HG03457 (cell line): ENCODE measurements at regions not wholly inside any gene's neighbourhood (a gene's known extent, or its start where the extent isn't known, plus 50 kb on each side); places are given as distances from the start of the nearest gene placed in this dataset.
"Not testable (repeated sequence)": the region's sequence is repeated elsewhere in the genome, so short reads cannot be mapped to it uniquely, and the experiment has no call there.

Experiments
- ATAC-seq: cut with Tn5 transposase; IDR thresholded peaks from one replicate; pipeline ENCODE4 v1.9.1; 2021; ENCODE audit warnings: moderate number of reproducible peaks; ENCODE audit not compliant: unreplicated experiment

- ATAC-seq, result no peak
These were observed 97.2 kb upstream of the GSE1 start for GRCh38 chr16:85515830-85516397.

- no peak for ATAC-seq
These were observed 96.0 kb upstream of the GSE1 start for GRCh38 chr16:85517154-85517553.

- ATAC-seq, result no peak
These were observed 95.5 kb upstream of the GSE1 start for GRCh38 chr16:85517563-85518179.

- no peak for ATAC-seq
These were observed 94.6 kb upstream of the GSE1 start for GRCh38 chr16:85518398-85519049.

GRCh38 chr16:85519050-85519440 is 94.1 kb upstream of the GSE1 start:
- not testable (repeated sequence) for ATAC-seq

GRCh38 chr16:85519540-85520231 is 93.4 kb upstream of the GSE1 start:
- ATAC-seq, result no peak

GRCh38 chr16:85520853-85521521 is 92.1 kb upstream of the GSE1 start:
- ATAC-seq, result no peak

GRCh38 chr16:85521552-85522307 is 91.4 kb upstream of the GSE1 start:
- no peak for ATAC-seq

GRCh38 chr16:85522308-85522841 is 90.7 kb upstream of the GSE1 start:
- ATAC-seq, result no peak

- no peak for ATAC-seq
These were observed 90.1 kb upstream of the GSE1 start for GRCh38 chr16:85522842-85523601.

GRCh38 chr16:85523602-85524364 is 89.3 kb upstream of the GSE1 start:
- no peak for ATAC-seq

GRCh38 chr16:85524365-85524629 is 88.8 kb upstream of the GSE1 start:
- ATAC-seq, result no peak

GRCh38 chr16:85524630-85525419 is 88.3 kb upstream of the GSE1 start:
- ATAC-seq, result no peak

- ATAC-seq, result no peak
These were observed 87.5 kb upstream of the GSE1 start for GRCh38 chr16:85525420-85526184.

GRCh38 chr16:85526185-85526974 is 86.7 kb upstream of the GSE1 start:
- no peak for ATAC-seq

GRCh38 chr16:85527042-85527766 is 85.9 kb upstream of the GSE1 start:
- no peak for ATAC-seq
